ENCODE measurements at regions not wholly inside any gene's neighbourhood (a gene's known extent, or its start where the extent isn't known, plus 50 kb on each side); places are given as distances from the start of the nearest gene placed in this dataset.

GRCh38 chr5:143985832-143986515 lies 174.0 kb downstream of the HMHB1 start:
- Mint-ChIP-seq H3K9me3 (ENCODE audit: low read depth, unreplicated experiment) (peaks cover 6% of the 10 kb centered on the region), H3K27ac (ENCODE audit: unreplicated experiment) (no peak overlapping the region), H3K4me1 (ENCODE audit: low read depth, unreplicated experiment) (peaks cover 13% of the 10 kb centered on the region), H3K4me3 (ENCODE audit: low read depth, unreplicated experiment) (no peak overlapping the region), H3K27me3 (ENCODE audit: unreplicated experiment) (no peaks in the 10 kb centered on the region), H3K36me3 (ENCODE audit: insufficient read depth, unreplicated experiment) (no peaks in the 10 kb centered on the region)
- intact Hi-C loops (cut with micrococcal nuclease; ENCODE audit: unreplicated experiment) = no loop called here
- no peak for DNase-seq
- no TSS peak for BruUV-seq (replicated peaks)
- CTCF ChIA-PET = no interaction called here
- TF ChIP-seq CTCF (IDR thresholded peaks at IDR 0.05; ENCODE audit: unreplicated experiment) = no peak

GRCh38 chr5:143986516-143987212 lies 174.7 kb downstream of the HMHB1 start:
- peaks cover 3% of the 10 kb centered on the region for H3K9me3 Mint-ChIP-seq (ENCODE audit: low read depth, unreplicated experiment)
- BruUV-seq (replicated peaks) = no TSS peak
- peaks cover 13% of the 10 kb centered on the region for H3K4me1 Mint-ChIP-seq (ENCODE audit: low read depth, unreplicated experiment)
- no peak overlapping the region for H3K27ac Mint-ChIP-seq (ENCODE audit: unreplicated experiment)
- intact Hi-C loops (cut with micrococcal nuclease; ENCODE audit: unreplicated experiment) = no loop called here
- CTCF ChIA-PET = no interaction called here
- H3K4me3 Mint-ChIP-seq (ENCODE audit: low read depth, unreplicated experiment) = no peak overlapping the region
- no peaks in the 10 kb centered on the region for H3K36me3 Mint-ChIP-seq (ENCODE audit: insufficient read depth, unreplicated experiment)
- no peaks in the 10 kb centered on the region for H3K27me3 Mint-ChIP-seq (ENCODE audit: unreplicated experiment)
- TF ChIP-seq CTCF (IDR thresholded peaks at IDR 0.05; ENCODE audit: unreplicated experiment) = no peak
- no peak for DNase-seq

- Mint-ChIP-seq H3K9me3 (ENCODE audit: low read depth, unreplicated experiment) (no peaks in the 10 kb centered on the region), H3K27me3 (ENCODE audit: unreplicated experiment) (no peaks in the 10 kb centered on the region), H3K4me1 (ENCODE audit: low read depth, unreplicated experiment) (peaks cover 13% of the 10 kb centered on the region), H3K27ac (ENCODE audit: unreplicated experiment) (no peak overlapping the region), H3K36me3 (ENCODE audit: insufficient read depth, unreplicated experiment) (no peaks in the 10 kb centered on the region), H3K4me3 (ENCODE audit: low read depth, unreplicated experiment) (no peak overlapping the region)
- intact Hi-C loops (cut with micrococcal nuclease; ENCODE audit: unreplicated experiment) = no loop called here
- CTCF ChIA-PET = interaction anchor here (0.6 kb wide), 1 partner anchor 45 kb away, joined by 4 read pairs; no protein-coding TSS in a partner anchor
- TF ChIP-seq CTCF (IDR thresholded peaks at IDR 0.05; ENCODE audit: unreplicated experiment) = no peak
- DNase-seq = no peak
- no TSS peak for BruUV-seq (replicated peaks)
These were observed 175.3 kb downstream of the HMHB1 start for GRCh38 chr5:143987264-143987663.

- Mint-ChIP-seq H3K4me1 (ENCODE audit: low read depth, unreplicated experiment) (peaks cover 13% of the 10 kb centered on the region), H3K9me3 (ENCODE audit: low read depth, unreplicated experiment) (no peaks in the 10 kb centered on the region), H3K36me3 (ENCODE audit: insufficient read depth, unreplicated experiment) (no peaks in the 10 kb centered on the region), H3K4me3 (ENCODE audit: low read depth, unreplicated experiment) (no peak overlapping the region), H3K27me3 (ENCODE audit: unreplicated experiment) (no peaks in the 10 kb centered on the region), H3K27ac (ENCODE audit: unreplicated experiment) (no peak overlapping the region)
- DNase-seq = no peak
- BruUV-seq (replicated peaks) = no TSS peak
- intact Hi-C loops (cut with micrococcal nuclease; ENCODE audit: unreplicated experiment) = no loop called here
- CTCF ChIA-PET = interaction anchor here (0.6 kb wide), 1 partner anchor 44 kb away, joined by 4 read pairs; no protein-coding TSS in a partner anchor
- TF ChIP-seq CTCF (IDR thresholded peaks at IDR 0.05; ENCODE audit: unreplicated experiment) = no peak
These were observed 176.0 kb downstream of the HMHB1 start for GRCh38 chr5:143987751-143988560.

Data from Calu3 (cell line).